HepG2 (cell line): ENCODE measurements at regions not wholly inside any gene's neighbourhood (a gene's known extent, or its start where the extent isn't known, plus 50 kb on each side); places are given as distances from the start of the nearest gene placed in this dataset.

ENCODE experiments used
- CHCHD3 ChIP-seq: sonication (generic); formaldehyde crosslinking; IDR thresholded peaks from 2 replicates; pipeline ENCODE4 v1.8.0; 2022; ENCODE audit warnings: mild to moderate bottlenecking, missing genetic modification reagents, moderate library complexity
- MED8 ChIP-seq: sonication (generic); formaldehyde crosslinking; IDR thresholded peaks from 2 replicates; pipeline ENCODE4 v1.8.1; 2023; ENCODE audit warnings: mild to moderate bottlenecking, missing genetic modification reagents; ENCODE audit not compliant: insufficient replicate concordance
- MIXL1 ChIP-seq: IDR thresholded peaks from 2 replicates; pipeline ENCODE4 v1.6.1; 2016
- PAF1 ChIP-seq: IDR thresholded peaks from 2 replicates; pipeline ENCODE4 v1.6.1; 2016; ENCODE audit warnings: missing genetic modification reagents, missing compliant biosample characterization
- SMYD3 ChIP-seq: sonication (generic); formaldehyde crosslinking; IDR thresholded peaks from 2 replicates; pipeline ENCODE4 v1.8.1; 2023; ENCODE audit warnings: mild to moderate bottlenecking, missing genetic modification reagents
- TBX3 ChIP-seq: fragments of 450-650 bp; IDR thresholded peaks from 2 replicates; pipeline ENCODE4 v1.6.1; 2017; ENCODE audit warnings: antibody characterized with exemption, mild to moderate bottlenecking, inconsistent platforms, borderline replicate concordance
- XRCC5 ChIP-seq: fragments of 200-400 bp; formaldehyde crosslinking; optimal IDR thresholded peaks from 2 replicates; pipeline ENCODE3; 2017; ENCODE audit warnings: mild to moderate bottlenecking, low read length
- YY1 ChIP-seq: IDR thresholded peaks from 2 replicates; pipeline ENCODE4 v1.6.1; 2011; ENCODE audit warnings: low read length, low read depth, moderate library complexity, mild to moderate bottlenecking; ENCODE audit not compliant: insufficient read depth, insufficient replicate concordance
- ZFX ChIP-seq: sonication (generic); formaldehyde crosslinking; IDR thresholded peaks from 2 replicates; pipeline ENCODE4 v1.4.0; 2020; ENCODE audit warnings: mild to moderate bottlenecking, low read depth, missing genetic modification reagents, moderate library complexity
- ZMYM3 ChIP-seq: sonication (generic); formaldehyde crosslinking; IDR thresholded peaks from 2 replicates; pipeline ENCODE4 v1.5.1; 2020; ENCODE audit warnings: mild to moderate bottlenecking, missing genetic modification reagents
- ZNF207 ChIP-seq: fragments of 450-650 bp; IDR thresholded peaks from 2 replicates; pipeline ENCODE4 v1.6.1; 2016; ENCODE audit warnings: antibody characterized with exemption, borderline replicate concordance
- ZNF232 ChIP-seq: sonication (generic); formaldehyde crosslinking; IDR thresholded peaks from 2 replicates; pipeline ENCODE4 v1.4.0; 2020; ENCODE audit warnings: missing genetic modification reagents, borderline replicate concordance
- ZNF619 ChIP-seq: sonication (generic); formaldehyde crosslinking; IDR thresholded peaks from 2 replicates; pipeline ENCODE4 v1.4.0; 2020; ENCODE audit warnings: mild to moderate bottlenecking, missing genetic modification reagents
- TF ChIP-seq, protein P1 (sequence below): sonication (generic); formaldehyde crosslinking; conservative IDR thresholded peaks from 2 replicates; pipeline ENCODE4 v1.4.0; 2020; ENCODE audit warnings: missing genetic modification reagents
- TF ChIP-seq, protein P2 (sequence below): sonication (generic); formaldehyde crosslinking; IDR thresholded peaks from 2 replicates; pipeline ENCODE4 v1.5.1; 2020; ENCODE audit warnings: missing genetic modification reagents, mild to moderate bottlenecking, borderline replicate concordance
- TF ChIP-seq, protein P3 (sequence below): sonication (generic); formaldehyde crosslinking; IDR thresholded peaks from 2 replicates; pipeline ENCODE4 v1.5.0; 2020; ENCODE audit warnings: mild to moderate bottlenecking, missing genetic modification reagents
- TF ChIP-seq, protein P4 (sequence below): sonication (generic); formaldehyde crosslinking; IDR thresholded peaks from 2 replicates; pipeline ENCODE4 v1.4.0; 2020; ENCODE audit warnings: missing genetic modification reagents; ENCODE audit errors: not compliant biosample characterization
- TF ChIP-seq, protein P5 (sequence below): sonication (generic); formaldehyde crosslinking; IDR thresholded peaks from 2 replicates; pipeline ENCODE4 v1.4.0; 2020; ENCODE audit warnings: missing genetic modification reagents
- TF ChIP-seq, protein P6 (sequence below): sonication (generic); formaldehyde crosslinking; IDR thresholded peaks from 2 replicates; pipeline ENCODE4 v1.5.1; 2020; ENCODE audit warnings: mild to moderate bottlenecking, missing genetic modification reagents, moderate library complexity

DNA sequence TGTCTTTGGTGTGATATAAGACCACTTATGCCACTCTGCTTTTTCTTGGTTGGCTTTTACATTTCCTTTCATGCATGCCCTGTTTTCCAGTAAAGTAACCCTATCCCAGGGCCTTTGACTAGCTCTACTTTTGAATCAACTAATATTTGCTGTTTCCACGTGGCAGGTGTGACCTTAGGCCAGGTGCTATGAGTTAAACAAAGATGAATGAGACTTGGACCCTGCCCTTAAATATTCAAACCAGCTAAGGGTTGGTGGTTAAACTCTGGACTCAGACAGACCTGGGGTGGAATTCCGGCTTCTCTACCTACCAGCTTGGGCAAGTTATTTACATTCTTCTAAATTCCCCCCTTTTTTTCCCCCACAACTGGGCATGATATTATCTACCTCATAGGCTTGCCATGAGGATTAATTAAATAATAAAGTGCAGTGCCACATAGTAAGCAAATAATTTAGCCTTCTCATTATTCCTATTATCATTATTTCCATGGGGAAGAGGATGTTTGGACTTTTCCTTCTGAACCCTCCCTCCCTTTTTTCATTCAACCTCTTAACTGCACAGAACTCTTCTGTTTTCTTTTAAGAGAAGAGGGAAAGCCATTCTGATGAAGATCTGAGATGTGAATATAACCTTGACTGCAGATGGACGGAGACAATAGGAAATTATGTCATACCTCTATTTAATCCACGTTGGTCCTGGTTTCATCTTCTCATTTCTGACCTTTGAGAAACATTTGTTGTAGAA is 143.6 kb upstream of the TNFAIP3 start (continued):
- TF ChIP-seq, protein P1, sequence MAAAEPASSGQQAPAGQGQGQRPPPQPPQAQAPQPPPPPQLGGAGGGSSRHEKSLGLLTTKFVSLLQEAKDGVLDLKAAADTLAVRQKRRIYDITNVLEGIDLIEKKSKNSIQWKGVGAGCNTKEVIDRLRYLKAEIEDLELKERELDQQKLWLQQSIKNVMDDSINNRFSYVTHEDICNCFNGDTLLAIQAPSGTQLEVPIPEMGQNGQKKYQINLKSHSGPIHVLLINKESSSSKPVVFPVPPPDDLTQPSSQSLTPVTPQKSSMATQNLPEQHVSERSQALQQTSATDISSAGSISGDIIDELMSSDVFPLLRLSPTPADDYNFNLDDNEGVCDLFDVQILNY (CRISPR knock-in tag): no peak
- TF ChIP-seq ZMYM3 (CRISPR knock-in tag) (no peak; the same call in 1 of the 2 replicates), MIXL1 (CRISPR knock-in tag) (peak; percentile 97), ZNF619 (CRISPR knock-in tag) (no peak), ZNF232 (CRISPR knock-in tag) (peak; percentile 99), ZFX (CRISPR knock-in tag) (peak; percentile 89), PAF1 (no peak), CHCHD3 (CRISPR knock-in tag) (no peak), ZNF207 (no peak), XRCC5 (no peak), MED8 (CRISPR knock-in tag) (peak; percentile 91), TBX3 (peak; percentile 92; the same call in 1 of the 2 replicates), SMYD3 (CRISPR knock-in tag) (peak; percentile 90), YY1 (no peak)
- TF ChIP-seq, protein P2, sequence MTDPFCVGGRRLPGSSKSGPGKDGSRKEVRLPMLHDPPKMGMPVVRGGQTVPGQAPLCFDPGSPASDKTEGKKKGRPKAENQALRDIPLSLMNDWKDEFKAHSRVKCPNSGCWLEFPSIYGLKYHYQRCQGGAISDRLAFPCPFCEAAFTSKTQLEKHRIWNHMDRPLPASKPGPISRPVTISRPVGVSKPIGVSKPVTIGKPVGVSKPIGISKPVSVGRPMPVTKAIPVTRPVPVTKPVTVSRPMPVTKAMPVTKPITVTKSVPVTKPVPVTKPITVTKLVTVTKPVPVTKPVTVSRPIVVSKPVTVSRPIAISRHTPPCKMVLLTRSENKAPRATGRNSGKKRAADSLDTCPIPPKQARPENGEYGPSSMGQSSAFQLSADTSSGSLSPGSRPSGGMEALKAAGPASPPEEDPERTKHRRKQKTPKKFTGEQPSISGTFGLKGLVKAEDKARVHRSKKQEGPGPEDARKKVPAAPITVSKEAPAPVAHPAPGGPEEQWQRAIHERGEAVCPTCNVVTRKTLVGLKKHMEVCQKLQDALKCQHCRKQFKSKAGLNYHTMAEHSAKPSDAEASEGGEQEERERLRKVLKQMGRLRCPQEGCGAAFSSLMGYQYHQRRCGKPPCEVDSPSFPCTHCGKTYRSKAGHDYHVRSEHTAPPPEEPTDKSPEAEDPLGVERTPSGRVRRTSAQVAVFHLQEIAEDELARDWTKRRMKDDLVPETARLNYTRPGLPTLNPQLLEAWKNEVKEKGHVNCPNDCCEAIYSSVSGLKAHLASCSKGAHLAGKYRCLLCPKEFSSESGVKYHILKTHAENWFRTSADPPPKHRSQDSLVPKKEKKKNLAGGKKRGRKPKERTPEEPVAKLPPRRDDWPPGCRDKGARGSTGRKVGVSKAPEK (CRISPR knock-in tag): no peak
- TF ChIP-seq, protein P3, sequence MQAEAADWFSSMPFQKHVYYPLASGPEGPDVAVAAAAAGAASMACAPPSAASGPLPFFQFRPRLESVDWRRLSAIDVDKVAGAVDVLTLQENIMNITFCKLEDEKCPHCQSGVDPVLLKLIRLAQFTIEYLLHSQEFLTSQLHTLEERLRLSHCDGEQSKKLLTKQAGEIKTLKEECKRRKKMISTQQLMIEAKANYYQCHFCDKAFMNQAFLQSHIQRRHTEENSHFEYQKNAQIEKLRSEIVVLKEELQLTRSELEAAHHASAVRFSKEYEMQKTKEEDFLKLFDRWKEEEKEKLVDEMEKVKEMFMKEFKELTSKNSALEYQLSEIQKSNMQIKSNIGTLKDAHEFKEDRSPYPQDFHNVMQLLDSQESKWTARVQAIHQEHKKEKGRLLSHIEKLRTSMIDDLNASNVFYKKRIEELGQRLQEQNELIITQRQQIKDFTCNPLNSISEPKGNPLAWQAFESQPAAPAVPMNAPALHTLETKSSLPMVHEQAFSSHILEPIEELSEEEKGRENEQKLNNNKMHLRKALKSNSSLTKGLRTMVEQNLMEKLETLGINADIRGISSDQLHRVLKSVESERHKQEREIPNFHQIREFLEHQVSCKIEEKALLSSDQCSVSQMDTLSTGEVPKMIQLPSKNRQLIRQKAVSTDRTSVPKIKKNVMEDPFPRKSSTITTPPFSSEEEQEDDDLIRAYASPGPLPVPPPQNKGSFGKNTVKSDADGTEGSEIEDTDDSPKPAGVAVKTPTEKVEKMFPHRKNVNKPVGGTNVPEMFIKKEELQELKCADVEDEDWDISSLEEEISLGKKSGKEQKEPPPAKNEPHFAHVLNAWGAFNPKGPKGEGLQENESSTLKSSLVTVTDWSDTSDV (CRISPR knock-in tag): no peak
- TF ChIP-seq, protein P4, sequence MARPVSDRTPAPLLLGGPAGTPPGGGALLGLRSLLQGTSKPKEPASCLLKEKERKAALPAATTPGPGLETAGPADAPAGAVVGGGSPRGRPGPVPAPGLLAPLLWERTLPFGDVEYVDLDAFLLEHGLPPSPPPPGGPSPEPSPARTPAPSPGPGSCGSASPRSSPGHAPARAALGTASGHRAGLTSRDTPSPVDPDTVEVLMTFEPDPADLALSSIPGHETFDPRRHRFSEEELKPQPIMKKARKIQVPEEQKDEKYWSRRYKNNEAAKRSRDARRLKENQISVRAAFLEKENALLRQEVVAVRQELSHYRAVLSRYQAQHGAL (CRISPR knock-in tag): peak; percentile 73
- TF ChIP-seq, protein P5, sequence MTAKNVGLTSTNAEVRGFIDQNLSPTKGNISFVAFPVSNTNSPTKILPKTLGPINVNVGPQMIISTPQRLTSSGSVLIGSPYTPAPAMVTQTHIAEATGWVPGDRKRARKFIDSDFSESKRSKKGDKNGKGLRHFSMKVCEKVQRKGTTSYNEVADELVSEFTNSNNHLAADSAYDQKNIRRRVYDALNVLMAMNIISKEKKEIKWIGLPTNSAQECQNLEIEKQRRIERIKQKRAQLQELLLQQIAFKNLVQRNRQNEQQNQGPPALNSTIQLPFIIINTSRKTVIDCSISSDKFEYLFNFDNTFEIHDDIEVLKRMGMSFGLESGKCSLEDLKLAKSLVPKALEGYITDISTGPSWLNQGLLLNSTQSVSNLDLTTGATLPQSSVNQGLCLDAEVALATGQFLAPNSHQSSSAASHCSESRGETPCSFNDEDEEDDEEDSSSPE: peak; percentile 89
- TF ChIP-seq, protein P6, sequence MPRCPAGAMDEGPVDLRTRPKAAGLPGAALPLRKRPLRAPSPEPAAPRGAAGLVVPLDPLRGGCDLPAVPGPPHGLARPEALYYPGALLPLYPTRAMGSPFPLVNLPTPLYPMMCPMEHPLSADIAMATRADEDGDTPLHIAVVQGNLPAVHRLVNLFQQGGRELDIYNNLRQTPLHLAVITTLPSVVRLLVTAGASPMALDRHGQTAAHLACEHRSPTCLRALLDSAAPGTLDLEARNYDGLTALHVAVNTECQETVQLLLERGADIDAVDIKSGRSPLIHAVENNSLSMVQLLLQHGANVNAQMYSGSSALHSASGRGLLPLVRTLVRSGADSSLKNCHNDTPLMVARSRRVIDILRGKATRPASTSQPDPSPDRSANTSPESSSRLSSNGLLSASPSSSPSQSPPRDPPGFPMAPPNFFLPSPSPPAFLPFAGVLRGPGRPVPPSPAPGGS: peak; percentile 82; the same call in 1 of the 2 replicates
